ENCODE measurements at regions not wholly inside any gene's neighbourhood (a gene's known extent, or its start where the extent isn't known, plus 50 kb on each side); places are given as distances from the start of the nearest gene placed in this dataset.

GRCh38 chr18:25553631-25554263 lies 201.8 kb upstream of the ZNF521 start:
- TF ChIP-seq CTCF (IDR thresholded peaks at IDR 0.05; ENCODE audit: poor library complexity): no peak
- no peak for TF ChIP-seq EZH2 (IDR thresholded peaks at IDR 0.05; ENCODE audit: borderline replicate concordance)
- TF ChIP-seq EZH2phosphoT487 (IDR thresholded peaks at IDR 0.05; ENCODE audit: low read depth, severe bottlenecking, unreplicated experiment): no peak
